Type B pancreatic cell (in vitro differentiated cells): ENCODE measurements at regions not wholly inside any gene's neighbourhood (a gene's known extent, or its start where the extent isn't known, plus 50 kb on each side); places are given as distances from the start of the nearest gene placed in this dataset.

Experiments used
- DNase-seq: peaks from one replicate; pipeline ENCODE4 v3.0.0; 2021; ENCODE audit warnings: mixed read lengths; ENCODE audit not compliant: unreplicated experiment; ENCODE audit errors: extremely low spot score
- H3K27ac Mint-ChIP-seq: 2 replicates; pipeline ENCODE4 v1.8.0; 2021; ENCODE audit warnings: mild to moderate bottlenecking, mixed read lengths
- H3K27me3 Mint-ChIP-seq: 2 replicates; pipeline ENCODE4 v1.8.0; 2021; ENCODE audit warnings: mixed read lengths
- H3K36me3 Mint-ChIP-seq: 2 replicates; pipeline ENCODE4 v1.8.0; 2021; ENCODE audit warnings: mixed read lengths
- H3K4me1 Mint-ChIP-seq: one replicate; pipeline ENCODE4 v1.8.0; 2021; ENCODE audit warnings: mixed read lengths; ENCODE audit not compliant: unreplicated experiment
- H3K4me3 Mint-ChIP-seq: 2 replicates; pipeline ENCODE4 v1.8.0; 2021; ENCODE audit warnings: mild to moderate bottlenecking, mixed read lengths
- H3K9me3 Mint-ChIP-seq: 2 replicates; pipeline ENCODE4 v1.8.0; 2021; ENCODE audit warnings: mixed read lengths
- TF ChIP-seq, protein P1 (sequence below): fragments of 200-600 bp; sonication (generic); conservative IDR thresholded peaks from 2 replicates; pipeline ENCODE4 v1.5.0; 2021; ENCODE audit warnings: antibody characterized with exemption, mild to moderate bottlenecking

DNA sequence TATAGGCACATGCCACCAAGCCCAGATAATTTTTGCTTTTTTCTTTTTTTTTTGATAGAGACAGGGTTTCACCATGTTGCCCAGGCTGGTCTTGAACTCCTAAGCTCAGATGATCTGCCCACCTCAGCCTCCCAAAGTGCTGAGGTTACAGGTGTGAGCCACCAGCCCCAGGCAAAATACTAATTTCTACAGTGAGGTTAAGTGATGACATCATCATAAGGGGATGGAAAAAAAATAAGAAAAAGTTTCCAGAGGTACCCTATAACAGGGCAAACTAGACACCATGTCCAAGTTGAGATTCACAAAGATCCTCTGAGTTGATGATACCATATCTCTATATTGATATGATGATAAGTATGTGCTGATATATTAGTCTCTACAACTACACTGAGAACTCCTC is 163.7 kb upstream of the ACVR2A start:
- Mint-ChIP-seq H3K27ac (no peak overlapping the region), H3K4me1 (no peaks in the 10 kb centered on the region), H3K27me3 (peaks cover 12% of the 10 kb centered on the region), H3K4me3 (no peak overlapping the region), H3K9me3 (peaks cover 6% of the 10 kb centered on the region), H3K36me3 (no peaks in the 10 kb centered on the region)
- DNase-seq = no peak
- TF ChIP-seq, protein P1, sequence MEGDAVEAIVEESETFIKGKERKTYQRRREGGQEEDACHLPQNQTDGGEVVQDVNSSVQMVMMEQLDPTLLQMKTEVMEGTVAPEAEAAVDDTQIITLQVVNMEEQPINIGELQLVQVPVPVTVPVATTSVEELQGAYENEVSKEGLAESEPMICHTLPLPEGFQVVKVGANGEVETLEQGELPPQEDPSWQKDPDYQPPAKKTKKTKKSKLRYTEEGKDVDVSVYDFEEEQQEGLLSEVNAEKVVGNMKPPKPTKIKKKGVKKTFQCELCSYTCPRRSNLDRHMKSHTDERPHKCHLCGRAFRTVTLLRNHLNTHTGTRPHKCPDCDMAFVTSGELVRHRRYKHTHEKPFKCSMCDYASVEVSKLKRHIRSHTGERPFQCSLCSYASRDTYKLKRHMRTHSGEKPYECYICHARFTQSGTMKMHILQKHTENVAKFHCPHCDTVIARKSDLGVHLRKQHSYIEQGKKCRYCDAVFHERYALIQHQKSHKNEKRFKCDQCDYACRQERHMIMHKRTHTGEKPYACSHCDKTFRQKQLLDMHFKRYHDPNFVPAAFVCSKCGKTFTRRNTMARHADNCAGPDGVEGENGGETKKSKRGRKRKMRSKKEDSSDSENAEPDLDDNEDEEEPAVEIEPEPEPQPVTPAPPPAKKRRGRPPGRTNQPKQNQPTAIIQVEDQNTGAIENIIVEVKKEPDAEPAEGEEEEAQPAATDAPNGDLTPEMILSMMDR = no peak

DNA sequence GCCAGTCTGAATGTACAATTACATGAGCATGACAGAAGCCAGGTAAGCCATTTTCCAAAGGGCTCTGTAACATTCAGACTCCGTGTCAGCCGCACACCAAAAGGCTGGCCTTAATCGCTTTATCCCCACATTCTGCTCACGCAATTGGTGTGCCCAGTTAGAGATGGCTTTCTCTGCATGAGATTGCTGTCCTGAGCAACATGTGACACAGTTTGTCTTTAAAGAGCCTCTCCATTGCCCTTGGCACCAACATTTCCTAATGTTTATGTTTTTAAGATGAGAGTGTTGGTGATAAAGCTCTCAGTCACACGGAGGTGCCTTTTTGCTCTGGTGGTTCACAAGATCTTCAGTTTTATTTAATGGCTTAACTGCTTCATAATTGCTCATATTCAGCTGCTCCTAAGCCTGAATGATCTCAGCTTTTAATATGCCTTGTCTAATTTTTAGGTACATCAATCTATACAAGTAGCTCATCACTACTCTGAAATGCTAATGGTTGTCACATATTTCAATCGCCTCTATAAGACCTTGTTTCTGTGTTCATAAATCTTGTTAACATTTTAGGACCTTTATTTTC is 164.8 kb upstream of the ACVR2A start:
- no peak for DNase-seq
- TF ChIP-seq, protein P1 = no peak
- H3K4me1 Mint-ChIP-seq = no peaks in the 10 kb centered on the region
- H3K4me3 Mint-ChIP-seq = no peak overlapping the region
- H3K36me3 Mint-ChIP-seq = no peaks in the 10 kb centered on the region
- H3K27ac Mint-ChIP-seq = no peak overlapping the region
- peaks cover 12% of the 10 kb centered on the region for H3K27me3 Mint-ChIP-seq
- H3K9me3 Mint-ChIP-seq = peaks cover 9% of the 10 kb centered on the region

DNA sequence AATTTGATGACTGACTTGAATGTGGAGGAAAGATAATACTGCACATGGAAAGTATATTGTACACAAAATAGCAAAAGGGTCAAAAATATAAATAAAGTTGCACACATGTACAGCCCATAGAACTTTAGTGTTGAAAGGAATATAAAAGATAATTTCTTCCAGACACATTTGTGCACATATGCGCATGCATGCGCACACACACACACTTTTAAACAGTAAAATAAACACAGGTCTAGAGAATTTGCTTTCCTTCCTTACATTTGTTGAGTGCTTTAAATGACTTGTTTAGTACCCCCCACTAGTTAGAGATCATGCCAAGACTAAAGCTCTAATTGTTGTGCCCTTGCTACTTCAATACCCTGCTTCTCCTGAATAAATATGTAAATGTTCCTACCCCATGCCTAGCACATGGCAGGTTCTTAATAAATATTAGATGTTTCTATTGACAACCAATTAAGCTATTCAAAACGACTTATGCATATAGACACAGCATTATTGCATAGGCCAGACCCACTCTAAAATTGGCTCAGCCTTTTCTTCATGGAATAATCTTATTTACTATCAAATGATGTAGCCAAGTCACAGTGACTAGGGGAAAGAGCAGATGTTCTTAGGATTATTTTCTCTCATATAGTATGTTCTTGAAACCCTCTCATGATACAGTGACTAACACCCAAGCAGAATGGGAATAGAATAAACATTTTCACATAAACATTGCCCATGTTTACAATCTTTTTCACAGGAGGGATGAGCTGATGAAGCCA is 165.5 kb upstream of the ACVR2A start:
- Mint-ChIP-seq H3K36me3 (no peaks in the 10 kb centered on the region), H3K4me3 (no peak overlapping the region), H3K27me3 (peaks cover 7% of the 10 kb centered on the region), H3K4me1 (no peaks in the 10 kb centered on the region), H3K27ac (no peak overlapping the region), H3K9me3 (peaks cover 4% of the 10 kb centered on the region)
- DNase-seq = no peak
- TF ChIP-seq, protein P1 = no peak

DNA sequence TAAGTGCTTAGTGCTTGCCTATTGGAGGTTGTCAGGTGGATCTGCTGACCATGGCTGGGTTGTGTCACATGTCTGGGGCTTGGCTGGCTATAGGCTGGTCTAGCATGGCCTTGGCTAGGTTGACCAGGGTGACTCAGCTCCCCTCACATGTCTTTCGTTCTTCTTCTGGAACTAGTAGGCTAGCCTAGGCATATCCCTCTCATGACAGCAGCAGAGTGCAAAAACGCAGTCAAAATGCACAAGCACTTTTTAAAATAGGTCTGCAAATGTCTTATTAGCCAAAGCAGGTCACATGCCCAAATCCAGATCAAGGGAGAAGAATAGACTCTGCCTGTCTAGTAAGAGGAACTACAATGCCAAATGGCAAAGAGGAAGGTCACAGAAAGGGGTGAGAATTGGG is 179.7 kb upstream of the ACVR2A start:
- TF ChIP-seq, protein P1 = no peak
- Mint-ChIP-seq H3K4me3 (no peak overlapping the region), H3K27ac (no peak overlapping the region), H3K9me3 (no peaks in the 10 kb centered on the region), H3K4me1 (no peaks in the 10 kb centered on the region), H3K36me3 (no peaks in the 10 kb centered on the region), H3K27me3 (peaks cover 19% of the 10 kb centered on the region)
- no peak for DNase-seq

DNA sequence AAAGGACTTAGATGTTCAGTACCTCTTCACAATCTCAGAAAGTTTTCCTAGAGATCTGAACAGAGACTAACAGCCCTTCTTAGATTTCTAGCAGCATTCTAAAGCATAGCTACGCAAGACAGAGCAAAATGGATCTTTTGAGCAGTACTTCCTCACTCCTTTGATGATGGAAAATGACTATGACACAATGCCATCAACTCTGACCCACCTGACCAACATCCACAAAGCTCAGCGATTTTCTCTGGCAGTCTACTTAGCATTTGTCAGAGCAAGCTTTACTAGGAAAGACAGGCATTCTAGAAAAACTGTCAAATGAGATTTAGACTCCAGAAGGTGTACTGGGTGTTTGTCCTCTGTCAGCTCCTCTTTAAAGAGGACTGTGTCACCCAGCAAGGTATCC is 180.9 kb upstream of the ACVR2A start:
- Mint-ChIP-seq H3K4me3 (no peak overlapping the region), H3K36me3 (no peaks in the 10 kb centered on the region), H3K4me1 (no peaks in the 10 kb centered on the region), H3K27me3 (peaks cover 19% of the 10 kb centered on the region), H3K9me3 (no peaks in the 10 kb centered on the region), H3K27ac (no peak overlapping the region)
- TF ChIP-seq, protein P1 = no peak
- no peak for DNase-seq
